Astrocyte (in vitro differentiated cells and primary cell): ENCODE measurements at regions not wholly inside any gene's neighbourhood (a gene's known extent, or its start where the extent isn't known, plus 50 kb on each side); places are given as distances from the start of the nearest gene placed in this dataset.

ENCODE experiments used
- EZH2 ChIP-seq: IDR thresholded peaks from 2 replicates; pipeline ENCODE4 v1.6.1; 2012; ENCODE audit warnings: mild to moderate bottlenecking, low read length, inconsistent platforms; ENCODE audit not compliant: insufficient read depth
- TF ChIP-seq, protein P1 (sequence below): IDR thresholded peaks from 2 replicates; pipeline ENCODE4 v1.5.1; 2011; ENCODE audit warnings: low read depth, mild to moderate bottlenecking, inconsistent platforms, low read length, moderate library complexity; ENCODE audit not compliant: insufficient read depth

DNA sequence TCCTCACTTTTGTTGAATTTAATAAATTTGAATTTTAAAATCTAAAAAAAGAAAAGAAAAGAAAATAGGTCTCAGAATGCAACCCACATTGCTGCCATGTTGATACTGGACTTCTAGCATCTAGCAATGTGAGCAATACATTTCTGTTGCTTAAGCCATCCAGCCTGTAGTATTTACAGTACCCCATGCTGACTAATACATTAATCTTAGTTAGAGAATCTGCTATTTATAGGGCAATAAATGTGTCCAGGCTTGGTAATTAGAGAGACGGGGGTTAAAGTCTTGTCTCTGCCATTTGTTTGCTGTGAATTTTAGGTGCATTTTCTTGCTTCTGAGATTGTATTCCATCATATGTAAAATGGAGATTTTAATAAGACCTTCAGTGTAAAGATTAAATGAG, 471.3 kb downstream of the DHX35 start:
- TF ChIP-seq, protein P1, sequence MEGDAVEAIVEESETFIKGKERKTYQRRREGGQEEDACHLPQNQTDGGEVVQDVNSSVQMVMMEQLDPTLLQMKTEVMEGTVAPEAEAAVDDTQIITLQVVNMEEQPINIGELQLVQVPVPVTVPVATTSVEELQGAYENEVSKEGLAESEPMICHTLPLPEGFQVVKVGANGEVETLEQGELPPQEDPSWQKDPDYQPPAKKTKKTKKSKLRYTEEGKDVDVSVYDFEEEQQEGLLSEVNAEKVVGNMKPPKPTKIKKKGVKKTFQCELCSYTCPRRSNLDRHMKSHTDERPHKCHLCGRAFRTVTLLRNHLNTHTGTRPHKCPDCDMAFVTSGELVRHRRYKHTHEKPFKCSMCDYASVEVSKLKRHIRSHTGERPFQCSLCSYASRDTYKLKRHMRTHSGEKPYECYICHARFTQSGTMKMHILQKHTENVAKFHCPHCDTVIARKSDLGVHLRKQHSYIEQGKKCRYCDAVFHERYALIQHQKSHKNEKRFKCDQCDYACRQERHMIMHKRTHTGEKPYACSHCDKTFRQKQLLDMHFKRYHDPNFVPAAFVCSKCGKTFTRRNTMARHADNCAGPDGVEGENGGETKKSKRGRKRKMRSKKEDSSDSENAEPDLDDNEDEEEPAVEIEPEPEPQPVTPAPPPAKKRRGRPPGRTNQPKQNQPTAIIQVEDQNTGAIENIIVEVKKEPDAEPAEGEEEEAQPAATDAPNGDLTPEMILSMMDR, result no peak
- TF ChIP-seq EZH2, result no peak
